Epithelial cell of esophagus (primary cell): ENCODE measurements at regions not wholly inside any gene's neighbourhood (a gene's known extent, or its start where the extent isn't known, plus 50 kb on each side); places are given as distances from the start of the nearest gene placed in this dataset.

Experiments used
- DNase-seq: peaks from one replicate; pipeline ENCODE4 v3.0.0; 2010; ENCODE audit warnings: low read depth
- H3K4me3 ChIP-seq: 2 replicates; pipeline ENCODE4 v1.5.1; 2011; ENCODE audit warnings: mild to moderate bottlenecking, low read length, control low read depth
- CTCF ChIP-seq: IDR thresholded peaks from 2 replicates; pipeline ENCODE4 v1.5.1; 2011; ENCODE audit warnings: low read depth, mild to moderate bottlenecking, low read length, control low read depth, inconsistent platforms; ENCODE audit not compliant: insufficient read depth; ENCODE audit errors: missing control alignments

GRCh38 chr10:37713132-37713501 is 144.3 kb downstream of the ZNF248 start:
- H3K4me3 ChIP-seq = no peak overlapping the region
- DNase-seq = no peak
- no peak for TF ChIP-seq CTCF

GRCh38 chr10:37712489-37713131 is 144.8 kb downstream of the ZNF248 start:
- DNase-seq = no peak
- no peak overlapping the region for H3K4me3 ChIP-seq

GRCh38 chr10:37711617-37712488 is 145.6 kb downstream of the ZNF248 start:
- no peak for TF ChIP-seq CTCF
- no peak for DNase-seq
- no peak overlapping the region for H3K4me3 ChIP-seq

More at GRCh38 chr10:37712489-37713131, 144.8 kb downstream of the ZNF248 start:
- no peak for TF ChIP-seq CTCF

GRCh38 chr10:37710831-37711616 is 146.4 kb downstream of the ZNF248 start:
- DNase-seq = no peak

GRCh38 chr10:37707829-37708578 is 149.4 kb downstream of the ZNF248 start:
- DNase-seq = no peak
- H3K4me3 ChIP-seq = no peak overlapping the region
- TF ChIP-seq CTCF = no peak

More at GRCh38 chr10:37710831-37711616, 146.4 kb downstream of the ZNF248 start:
- H3K4me3 ChIP-seq = no peak overlapping the region
- no peak for TF ChIP-seq CTCF

GRCh38 chr10:37704566-37704965 is 152.8 kb downstream of the ZNF248 start:
- H3K4me3 ChIP-seq = no peak overlapping the region
- no peak for TF ChIP-seq CTCF
- DNase-seq = no peak
